Coronary artery (tissue), 2 donors: ENCODE measurements at regions not wholly inside any gene's neighbourhood (a gene's known extent, or its start where the extent isn't known, plus 50 kb on each side); places are given as distances from the start of the nearest gene placed in this dataset.

Experiments used
- DNase-seq: peaks from one replicate; pipeline ENCODE4 v3.0.0-alpha.2; 2017; ENCODE audit warnings: low spot score
- H3K27ac ChIP-seq, 2 donors: fragments of 200-600 bp; sonication (generic); one replicate each; pipeline ENCODE4 v1.5.1; 2016 to 2019
- H3K4me3 ChIP-seq: fragments of 200-600 bp; sonication (generic); 2 replicates; pipeline ENCODE4 v1.5.1; 2016; ENCODE audit warnings: mild to moderate bottlenecking, moderate library complexity
- TF ChIP-seq, protein P1 (sequence below): fragments of 200-600 bp; sonication (generic); IDR thresholded peaks from one replicate; pipeline ENCODE4 v1.5.1; 2019; ENCODE audit warnings: antibody characterized with exemption

DNA sequence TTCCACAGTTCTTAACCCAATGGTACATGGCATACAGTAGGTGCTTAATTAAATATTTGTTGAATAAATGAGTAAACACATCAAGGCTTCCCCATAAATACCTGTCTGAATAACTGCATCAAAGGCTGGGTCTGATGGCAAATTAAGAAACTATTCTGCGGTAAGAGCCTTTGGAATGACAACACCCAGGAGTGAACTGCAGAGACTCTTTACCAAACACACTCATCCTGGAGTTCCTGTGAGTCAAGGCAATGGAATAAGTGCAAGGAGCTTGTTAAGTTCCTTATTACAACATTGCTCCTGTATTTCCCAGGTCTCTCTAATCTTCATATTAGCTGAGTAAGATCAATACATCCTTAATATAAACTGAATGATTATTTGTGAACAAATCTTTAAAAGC, 119.9 kb upstream of the STT3B start:
- no peak for DNase-seq
- H3K4me3 ChIP-seq, result no peak overlapping the region
- no peak overlapping the region for H3K27ac ChIP-seq
- TF ChIP-seq, protein P1, sequence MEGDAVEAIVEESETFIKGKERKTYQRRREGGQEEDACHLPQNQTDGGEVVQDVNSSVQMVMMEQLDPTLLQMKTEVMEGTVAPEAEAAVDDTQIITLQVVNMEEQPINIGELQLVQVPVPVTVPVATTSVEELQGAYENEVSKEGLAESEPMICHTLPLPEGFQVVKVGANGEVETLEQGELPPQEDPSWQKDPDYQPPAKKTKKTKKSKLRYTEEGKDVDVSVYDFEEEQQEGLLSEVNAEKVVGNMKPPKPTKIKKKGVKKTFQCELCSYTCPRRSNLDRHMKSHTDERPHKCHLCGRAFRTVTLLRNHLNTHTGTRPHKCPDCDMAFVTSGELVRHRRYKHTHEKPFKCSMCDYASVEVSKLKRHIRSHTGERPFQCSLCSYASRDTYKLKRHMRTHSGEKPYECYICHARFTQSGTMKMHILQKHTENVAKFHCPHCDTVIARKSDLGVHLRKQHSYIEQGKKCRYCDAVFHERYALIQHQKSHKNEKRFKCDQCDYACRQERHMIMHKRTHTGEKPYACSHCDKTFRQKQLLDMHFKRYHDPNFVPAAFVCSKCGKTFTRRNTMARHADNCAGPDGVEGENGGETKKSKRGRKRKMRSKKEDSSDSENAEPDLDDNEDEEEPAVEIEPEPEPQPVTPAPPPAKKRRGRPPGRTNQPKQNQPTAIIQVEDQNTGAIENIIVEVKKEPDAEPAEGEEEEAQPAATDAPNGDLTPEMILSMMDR, result no peak

DNA sequence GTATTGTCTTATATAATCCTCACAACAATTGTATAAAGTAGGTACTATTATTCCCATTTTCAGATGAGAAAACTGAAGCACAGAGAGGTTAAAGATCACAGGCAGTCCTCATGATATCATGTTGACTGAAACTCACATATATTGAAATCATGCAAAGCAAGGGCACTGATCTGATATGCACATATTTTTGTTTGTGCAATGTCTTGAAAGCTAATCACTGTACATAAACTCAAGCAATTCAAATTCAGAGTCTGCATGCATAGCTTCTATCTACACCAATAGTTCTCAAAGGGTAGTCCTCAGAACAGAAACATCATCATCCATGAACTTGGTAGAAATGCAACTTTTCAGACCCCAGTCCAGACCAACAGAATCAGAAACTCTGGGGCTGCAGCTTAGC, 119.2 kb upstream of the STT3B start:
- DNase-seq, result no peak

DNA sequence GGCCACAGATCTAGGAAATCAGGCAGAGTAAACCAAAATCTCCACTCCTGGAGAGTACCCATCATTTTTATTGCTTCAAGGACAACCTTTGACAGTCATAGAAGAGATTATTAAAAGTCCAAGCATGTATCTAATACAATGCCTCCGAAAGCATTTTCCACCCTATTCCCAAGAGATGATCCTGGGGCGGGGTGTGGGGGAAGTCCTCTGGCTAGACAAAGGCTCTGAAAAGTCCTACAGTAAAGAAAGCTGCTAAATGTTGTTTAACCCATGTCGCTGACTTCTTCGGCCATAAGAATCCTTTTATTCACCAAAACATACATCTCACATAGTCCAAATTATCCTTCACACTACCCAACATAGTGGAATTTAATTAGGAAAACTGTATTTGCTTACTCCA, 115.7 kb upstream of the STT3B start:
- no peak for DNase-seq
- H3K27ac ChIP-seq, result no peak overlapping the region
- no peak overlapping the region for H3K4me3 ChIP-seq
- TF ChIP-seq, protein P1, result no peak

More for the DNA sequence above, 119.2 kb upstream of the STT3B start:
- TF ChIP-seq, protein P1, result no peak
- H3K27ac ChIP-seq, result no peak overlapping the region
- H3K4me3 ChIP-seq, result no peak overlapping the region

DNA sequence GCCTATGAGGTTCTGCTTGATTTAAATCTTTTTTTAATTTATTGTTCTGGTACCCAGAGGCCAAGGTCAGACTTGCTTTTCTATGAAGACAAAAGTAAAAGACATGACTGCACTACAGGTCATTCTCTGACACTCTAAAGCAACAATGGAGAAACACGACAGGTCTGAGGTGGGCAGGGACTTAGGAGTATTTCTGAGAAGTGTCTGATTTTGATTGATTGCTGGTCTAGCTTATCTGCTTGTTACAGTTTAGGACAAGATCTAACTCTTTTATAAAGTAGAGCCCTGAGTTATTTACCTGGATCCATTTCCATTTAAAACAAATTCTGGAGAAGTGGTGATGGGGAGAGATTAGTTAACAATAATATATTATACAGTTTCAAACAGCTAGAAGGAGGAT, 115.2 kb upstream of the STT3B start:
- TF ChIP-seq, protein P1, result no peak
- Histone ChIP-seq H3K4me3 (no peak overlapping the region), H3K27ac (no peak overlapping the region)
- DNase-seq, result no peak

DNA sequence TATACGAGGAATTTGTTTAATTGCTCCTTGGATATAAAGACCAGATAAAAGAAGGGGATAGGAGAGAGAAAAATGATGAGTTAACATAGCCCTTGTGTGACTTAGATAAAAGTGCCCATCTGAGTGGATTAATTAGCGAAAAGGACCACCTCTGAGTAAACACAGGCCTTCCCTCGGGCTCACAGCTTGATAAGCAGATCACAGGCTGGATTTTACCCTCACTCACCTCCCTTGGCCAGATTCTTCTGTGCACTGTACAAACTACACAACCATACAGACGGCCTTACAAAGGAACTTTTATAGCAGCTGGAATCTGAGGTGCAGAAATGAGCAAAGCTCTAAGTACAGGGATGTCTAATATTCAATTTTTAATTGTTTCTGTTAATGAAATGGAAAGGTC, 112.4 kb upstream of the STT3B start:
- Histone ChIP-seq H3K4me3 (no peak overlapping the region), H3K27ac (no peak overlapping the region)
- no peak for DNase-seq
- TF ChIP-seq, protein P1, result no peak

DNA sequence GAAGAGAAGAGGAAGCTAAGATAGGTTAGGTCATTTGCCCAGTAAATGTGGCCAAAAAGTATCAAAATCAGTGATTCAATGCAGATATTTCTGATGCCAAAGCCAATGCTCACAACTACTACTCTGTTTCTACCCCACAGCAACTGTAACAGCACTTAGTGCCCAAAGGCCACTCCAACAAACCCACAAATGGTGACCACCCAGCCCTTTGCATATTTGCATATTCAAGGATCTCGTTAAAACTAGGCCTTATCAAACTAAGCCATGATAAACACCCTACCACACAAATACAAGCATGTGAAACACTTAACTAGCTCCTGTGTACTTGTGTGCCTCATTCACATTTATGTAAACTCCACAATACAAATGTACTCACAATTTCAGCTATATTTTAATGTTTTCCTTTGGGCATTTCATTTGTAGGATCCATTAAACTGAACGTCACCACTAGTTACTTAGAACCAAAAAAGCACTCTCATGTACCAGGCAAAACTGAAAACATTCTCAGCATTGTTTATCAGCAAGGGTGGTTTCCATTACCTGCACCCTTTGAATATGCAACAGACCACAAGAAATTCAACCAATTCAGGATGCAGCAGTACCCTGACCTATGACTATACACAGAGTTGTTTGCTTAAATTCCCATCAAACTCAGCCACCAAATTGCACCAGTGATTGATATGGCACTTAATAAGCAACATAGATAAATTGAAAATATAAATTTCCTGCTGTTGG, 111.2 kb upstream of the STT3B start:
- H3K4me3 ChIP-seq, result no peak overlapping the region
- TF ChIP-seq, protein P1, result no peak
- H3K27ac ChIP-seq, result no peak overlapping the region
- DNase-seq, result no peak

DNA sequence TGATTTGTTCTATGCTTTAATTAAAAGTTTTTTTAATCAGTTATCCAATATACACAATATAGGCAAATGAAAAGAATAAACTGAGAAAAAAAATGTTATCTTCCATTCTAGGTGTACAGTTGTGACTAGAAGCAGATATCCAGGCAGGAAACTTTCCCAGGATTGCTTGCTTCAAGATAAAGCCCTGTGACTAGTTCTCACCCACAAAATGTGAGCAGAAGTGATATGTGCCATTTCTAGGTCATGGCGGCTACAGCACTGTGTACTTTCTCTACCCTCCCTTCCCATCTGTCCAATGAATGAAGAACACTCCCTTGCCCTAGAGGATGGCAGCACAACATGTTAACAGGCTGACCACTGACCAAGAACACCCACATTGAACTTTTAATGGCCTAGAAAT, 110.5 kb upstream of the STT3B start:
- no peak for DNase-seq
- Histone ChIP-seq H3K27ac (no peak overlapping the region), H3K4me3 (no peak overlapping the region)
- TF ChIP-seq, protein P1, result no peak
